ENCODE measurements at regions not wholly inside any gene's neighbourhood (a gene's known extent, or its start where the extent isn't known, plus 50 kb on each side); places are given as distances from the start of the nearest gene placed in this dataset.

DNA sequence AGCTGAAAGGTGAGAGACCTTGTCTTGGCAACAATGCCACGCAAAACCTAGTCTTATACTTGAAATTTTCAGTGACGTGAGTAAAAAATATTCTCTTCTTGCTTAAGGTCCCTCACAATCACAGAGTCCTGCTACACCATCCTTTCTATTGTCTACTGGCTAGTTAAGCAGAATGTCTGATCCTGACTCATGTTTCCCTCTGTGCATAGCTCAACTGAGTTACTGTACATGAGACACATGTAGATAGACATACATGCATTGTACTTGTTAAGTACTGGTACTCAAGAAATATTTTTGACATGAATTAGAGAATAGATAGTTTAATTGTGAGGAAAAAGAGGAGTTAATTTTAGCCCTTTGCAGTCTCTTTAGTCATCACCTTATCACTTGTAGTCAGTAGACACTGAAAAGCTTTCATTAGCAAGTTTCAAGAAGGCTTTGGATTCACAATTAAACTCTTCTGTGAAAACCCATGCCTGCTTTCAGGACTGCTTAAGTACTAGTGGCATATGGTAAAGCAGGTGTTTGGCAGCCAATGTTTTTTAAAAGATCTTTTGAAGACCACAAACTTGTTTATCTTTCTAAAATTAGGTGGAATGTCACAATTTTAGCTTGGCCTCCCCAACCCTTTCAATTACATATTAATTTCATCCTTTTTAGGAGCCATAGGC lies 158.7 kb upstream of the CCDC150 start:
- TF ChIP-seq, protein P1, sequence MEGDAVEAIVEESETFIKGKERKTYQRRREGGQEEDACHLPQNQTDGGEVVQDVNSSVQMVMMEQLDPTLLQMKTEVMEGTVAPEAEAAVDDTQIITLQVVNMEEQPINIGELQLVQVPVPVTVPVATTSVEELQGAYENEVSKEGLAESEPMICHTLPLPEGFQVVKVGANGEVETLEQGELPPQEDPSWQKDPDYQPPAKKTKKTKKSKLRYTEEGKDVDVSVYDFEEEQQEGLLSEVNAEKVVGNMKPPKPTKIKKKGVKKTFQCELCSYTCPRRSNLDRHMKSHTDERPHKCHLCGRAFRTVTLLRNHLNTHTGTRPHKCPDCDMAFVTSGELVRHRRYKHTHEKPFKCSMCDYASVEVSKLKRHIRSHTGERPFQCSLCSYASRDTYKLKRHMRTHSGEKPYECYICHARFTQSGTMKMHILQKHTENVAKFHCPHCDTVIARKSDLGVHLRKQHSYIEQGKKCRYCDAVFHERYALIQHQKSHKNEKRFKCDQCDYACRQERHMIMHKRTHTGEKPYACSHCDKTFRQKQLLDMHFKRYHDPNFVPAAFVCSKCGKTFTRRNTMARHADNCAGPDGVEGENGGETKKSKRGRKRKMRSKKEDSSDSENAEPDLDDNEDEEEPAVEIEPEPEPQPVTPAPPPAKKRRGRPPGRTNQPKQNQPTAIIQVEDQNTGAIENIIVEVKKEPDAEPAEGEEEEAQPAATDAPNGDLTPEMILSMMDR (IDR thresholded peaks at IDR 0.05; ENCODE audit: low read length), result no peak
- TF ChIP-seq EZH2 (IDR thresholded peaks at IDR 0.05; ENCODE audit: borderline replicate concordance, low read length), result no peak

Measured in OCI-LY1 (cell line).